ENCODE measurements at regions not wholly inside any gene's neighbourhood (a gene's known extent, or its start where the extent isn't known, plus 50 kb on each side); places are given as distances from the start of the nearest gene placed in this dataset.

DNA sequence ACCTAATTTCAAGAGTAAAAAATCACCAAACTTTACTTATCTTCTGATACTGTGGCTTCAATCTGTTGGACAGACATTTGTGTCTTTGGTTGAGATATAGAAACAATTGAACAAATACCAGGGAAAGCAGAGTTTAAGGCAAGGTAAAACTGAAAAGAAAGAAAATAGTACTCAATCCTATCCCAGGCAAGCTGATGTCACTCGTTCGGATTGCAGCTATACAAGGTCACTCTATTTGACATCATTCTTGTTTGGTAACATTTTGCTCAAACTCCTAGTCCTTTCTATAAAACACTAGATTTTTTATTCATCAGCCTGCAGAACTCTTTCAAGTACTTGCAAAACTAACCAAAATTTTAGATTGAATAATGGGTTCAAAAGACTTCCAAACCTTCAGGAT, 91.9 kb upstream of the ANKRD55 start:
- TF ChIP-seq, protein P1, sequence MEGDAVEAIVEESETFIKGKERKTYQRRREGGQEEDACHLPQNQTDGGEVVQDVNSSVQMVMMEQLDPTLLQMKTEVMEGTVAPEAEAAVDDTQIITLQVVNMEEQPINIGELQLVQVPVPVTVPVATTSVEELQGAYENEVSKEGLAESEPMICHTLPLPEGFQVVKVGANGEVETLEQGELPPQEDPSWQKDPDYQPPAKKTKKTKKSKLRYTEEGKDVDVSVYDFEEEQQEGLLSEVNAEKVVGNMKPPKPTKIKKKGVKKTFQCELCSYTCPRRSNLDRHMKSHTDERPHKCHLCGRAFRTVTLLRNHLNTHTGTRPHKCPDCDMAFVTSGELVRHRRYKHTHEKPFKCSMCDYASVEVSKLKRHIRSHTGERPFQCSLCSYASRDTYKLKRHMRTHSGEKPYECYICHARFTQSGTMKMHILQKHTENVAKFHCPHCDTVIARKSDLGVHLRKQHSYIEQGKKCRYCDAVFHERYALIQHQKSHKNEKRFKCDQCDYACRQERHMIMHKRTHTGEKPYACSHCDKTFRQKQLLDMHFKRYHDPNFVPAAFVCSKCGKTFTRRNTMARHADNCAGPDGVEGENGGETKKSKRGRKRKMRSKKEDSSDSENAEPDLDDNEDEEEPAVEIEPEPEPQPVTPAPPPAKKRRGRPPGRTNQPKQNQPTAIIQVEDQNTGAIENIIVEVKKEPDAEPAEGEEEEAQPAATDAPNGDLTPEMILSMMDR (IDR thresholded peaks at IDR 0.05; ENCODE audit: control extremely low read depth, extremely low read depth, low read depth, missing control alignments), result no peak
- CTCF ChIA-PET, result no interaction called here
- DNase-seq (ENCODE audit: extremely low spot score), result no peak
- POLR2A ChIA-PET, result no interaction called here

DNA sequence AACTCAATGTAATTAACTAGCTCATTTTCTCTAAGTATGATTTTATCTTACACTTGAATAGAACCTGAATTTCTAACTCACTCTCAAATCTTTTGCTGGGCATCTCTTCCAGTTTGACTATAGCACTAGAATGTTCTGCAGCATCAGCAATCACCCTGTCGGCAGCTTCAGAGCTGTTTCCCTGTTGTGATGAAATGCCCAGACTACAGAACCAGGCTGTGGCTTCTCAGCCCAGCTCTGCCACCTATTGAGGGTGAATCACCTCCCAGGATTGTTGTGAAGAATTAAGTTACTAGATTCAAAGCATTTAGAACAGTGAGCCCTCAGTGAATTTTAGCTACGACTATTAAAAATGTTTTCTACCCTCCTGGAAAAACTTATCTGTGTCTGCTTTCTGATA, 90.4 kb upstream of the ANKRD55 start:
- CTCF ChIA-PET, result interaction anchor here (1.1 kb wide), 1 partner anchor 80 kb away, joined by 4 read pairs; no protein-coding TSS in a partner anchor
- POLR2A ChIA-PET, result no interaction called here
- no peak for DNase-seq (ENCODE audit: extremely low spot score)
- TF ChIP-seq, protein P1 (IDR thresholded peaks at IDR 0.05; ENCODE audit: control extremely low read depth, extremely low read depth, low read depth, missing control alignments), result no peak

DNA sequence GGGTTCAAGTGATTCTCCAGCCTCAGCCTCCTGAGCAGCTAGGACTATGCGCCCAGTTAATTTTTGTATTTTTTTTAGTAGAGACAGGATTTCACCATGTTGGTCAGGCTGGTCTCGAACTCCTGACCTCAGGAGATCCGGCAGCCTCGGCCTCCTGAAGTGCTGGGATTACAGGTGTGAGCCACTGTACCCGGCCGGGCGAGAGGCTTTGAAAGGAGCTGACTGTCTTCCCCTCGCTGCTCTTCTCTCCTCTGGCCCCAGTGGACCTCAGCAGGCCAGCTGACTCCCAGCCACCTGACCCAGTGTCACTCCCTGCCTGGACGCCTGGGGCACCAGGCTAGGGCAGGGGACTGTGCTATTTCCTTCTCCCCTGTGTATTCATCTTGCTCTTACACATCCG, 89.5 kb upstream of the ANKRD55 start:
- ChIA-PET POLR2A (no interaction called here), CTCF (no interaction called here)
- TF ChIP-seq, protein P1 (IDR thresholded peaks at IDR 0.05; ENCODE audit: control extremely low read depth, extremely low read depth, low read depth, missing control alignments), result no peak
- no peak for DNase-seq (ENCODE audit: extremely low spot score)

DNA sequence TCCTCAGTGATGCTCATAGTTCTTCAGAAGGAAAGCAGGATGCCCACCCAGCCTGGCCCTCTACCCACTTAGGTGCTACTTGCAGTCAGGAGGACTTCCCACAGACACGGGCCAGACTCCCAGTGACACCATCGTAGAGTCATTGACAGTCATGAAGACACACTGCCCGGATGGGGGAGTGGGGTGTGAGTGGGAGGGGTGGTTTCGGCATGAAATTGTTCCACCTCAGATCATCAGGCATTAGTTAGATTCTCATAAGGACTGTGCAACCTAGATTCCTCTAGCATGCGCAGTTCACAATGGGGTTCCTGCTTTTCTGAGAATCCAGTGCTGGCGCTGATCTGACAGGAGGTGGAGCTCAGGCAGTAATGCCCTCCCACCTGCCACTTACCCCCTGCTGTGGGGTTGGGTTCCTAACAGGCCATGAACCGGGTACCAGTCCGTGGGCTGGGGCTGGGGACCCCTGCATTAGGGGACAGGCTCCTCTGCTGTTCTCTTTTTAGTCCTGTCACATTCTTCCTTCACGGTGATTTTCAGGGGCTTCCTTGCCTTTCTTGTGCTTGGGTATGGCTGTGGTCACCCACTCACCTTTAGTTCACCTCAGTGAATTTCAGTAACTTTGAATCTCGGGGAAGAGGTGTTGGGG, 88.2 kb upstream of the ANKRD55 start:
- ChIA-PET POLR2A (no interaction called here), CTCF (no interaction called here)
- no peak for DNase-seq (ENCODE audit: extremely low spot score)
- TF ChIP-seq, protein P1 (IDR thresholded peaks at IDR 0.05; ENCODE audit: control extremely low read depth, extremely low read depth, low read depth, missing control alignments), result no peak

DNA sequence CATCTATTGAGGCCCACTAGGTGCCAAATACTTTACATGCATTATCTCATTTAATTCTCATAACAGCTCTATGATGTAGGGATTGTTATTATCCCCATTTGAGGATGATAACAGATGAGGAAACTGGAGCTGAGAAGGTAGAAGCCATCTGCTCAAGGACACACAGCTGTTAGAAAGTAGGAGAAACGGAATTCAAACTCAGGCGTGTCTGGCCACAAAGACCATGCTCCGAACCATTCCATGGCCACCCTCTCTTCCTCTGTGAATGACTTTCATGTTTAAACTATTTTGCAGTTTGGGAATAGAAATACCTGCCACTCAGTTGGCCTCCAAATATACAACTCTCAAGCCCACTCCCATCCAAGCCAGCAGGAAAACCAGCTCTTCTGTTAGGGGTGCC, 87.6 kb upstream of the ANKRD55 start:
- DNase-seq (ENCODE audit: extremely low spot score), result no peak
- CTCF ChIA-PET, result interaction anchor here (1.5 kb wide), 1 partner anchor 9 kb away, joined by 3 read pairs; no protein-coding TSS in a partner anchor
- TF ChIP-seq, protein P1 (IDR thresholded peaks at IDR 0.05; ENCODE audit: control extremely low read depth, extremely low read depth, low read depth, missing control alignments), result no peak
- POLR2A ChIA-PET, result no interaction called here

DNA sequence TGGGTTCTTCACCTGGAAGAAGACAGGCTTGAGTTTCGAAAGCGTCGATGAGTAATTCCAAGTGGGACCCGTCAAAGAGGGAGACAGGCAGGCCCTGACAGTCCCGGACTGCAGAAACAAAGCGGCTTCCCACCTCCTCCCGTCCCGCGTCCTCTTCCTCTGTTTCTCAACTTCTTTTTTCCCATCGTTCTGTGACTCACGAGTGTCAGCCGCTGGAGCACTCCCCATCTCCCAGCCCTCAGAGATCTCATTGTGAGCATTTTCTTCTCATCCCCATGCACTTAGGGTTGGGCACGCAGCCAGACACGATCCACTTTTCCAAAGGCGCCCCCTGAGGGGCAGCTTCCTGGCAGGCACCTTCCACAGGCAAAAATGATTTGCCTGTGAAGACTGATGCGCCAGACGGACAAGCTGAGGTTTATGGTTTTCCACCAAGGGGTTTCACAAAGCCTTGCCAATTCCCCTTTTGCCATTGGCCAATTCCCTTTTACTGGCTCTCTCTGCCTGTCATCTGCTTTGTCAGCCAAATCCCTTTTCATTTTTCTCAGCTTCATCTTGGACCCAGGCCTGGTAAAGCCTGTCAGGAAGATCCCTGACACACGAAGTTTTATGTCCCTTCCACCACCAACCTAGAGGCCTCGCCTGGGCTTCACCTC, 86.5 kb upstream of the ANKRD55 start:
- no peak for DNase-seq (ENCODE audit: extremely low spot score)
- ChIA-PET CTCF (interaction anchor here (1.5 kb wide), 1 partner anchor 10 kb away, joined by 3 read pairs; no protein-coding TSS in a partner anchor), POLR2A (no interaction called here)
- TF ChIP-seq, protein P1 (IDR thresholded peaks at IDR 0.05; ENCODE audit: control extremely low read depth, extremely low read depth, low read depth, missing control alignments), result no peak

Measured in GM10248 (cell line).